ENCODE measurements at regions not wholly inside any gene's neighbourhood (a gene's known extent, or its start where the extent isn't known, plus 50 kb on each side); places are given as distances from the start of the nearest gene placed in this dataset.

DNA sequence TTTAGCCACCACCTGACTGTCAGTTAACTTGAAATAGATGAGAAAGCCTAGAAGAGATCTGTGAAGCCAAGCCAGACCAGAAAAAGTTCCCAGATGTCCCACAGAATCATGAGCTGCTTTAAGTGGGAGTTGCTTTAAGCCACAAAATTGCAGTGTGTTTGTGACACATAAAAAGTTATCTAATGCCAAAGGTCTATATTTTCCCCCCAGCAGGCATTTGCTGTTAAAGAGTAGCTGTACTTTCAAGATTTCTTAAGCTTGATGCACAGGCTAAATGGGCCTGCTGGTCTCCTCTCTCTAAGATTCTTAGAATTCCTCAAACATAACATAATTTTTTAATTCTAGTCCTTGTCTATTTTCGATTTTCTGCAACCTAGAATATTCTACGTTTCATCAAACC lies 825.7 kb downstream of the FAM181B start:
- WGBS (ENCODE audit: low lambda C conversion rate, missing lambda C conversion rate): 57% methylated on average over 2 of the region's 2 CpGs

GRCh38 chr11:81899156-81899555 lies 834.5 kb downstream of the FAM181B start:
- Histone ChIP-seq H3K4me2 (no peak overlapping the region), H3K4me1 (ENCODE audit: insufficient read depth) (no peaks in the 10 kb centered on the region), H3K9me2 (replicated peaks; ENCODE audit: insufficient read depth) (no peaks in the 10 kb centered on the region), H3K36me3 (replicated peaks; ENCODE audit: insufficient read depth, low read depth) (no peaks in the 10 kb centered on the region), H3K9me3 (ENCODE audit: low read depth) (no peaks in the 10 kb centered on the region), H2AFZ (no peak overlapping the region), H3K27ac (no peak overlapping the region), H3K27me3 (no peaks in the 10 kb centered on the region), H4K20me1 (ENCODE audit: insufficient read depth, poor library complexity, severe bottlenecking) (no peaks in the 10 kb centered on the region), H3K4me3 (no peak overlapping the region), H3K79me2 (no peaks in the 10 kb centered on the region)
- no peak for TF ChIP-seq EZH2phosphoT487 (IDR thresholded peaks at IDR 0.05; ENCODE audit: low read depth, severe bottlenecking, unreplicated experiment)
- no peak for TF ChIP-seq CTCF (IDR thresholded peaks at IDR 0.05; ENCODE audit: poor library complexity)
- TF ChIP-seq EZH2 (IDR thresholded peaks at IDR 0.05; ENCODE audit: borderline replicate concordance): no peak
- WGBS (ENCODE audit: low lambda C conversion rate, missing lambda C conversion rate): 89% methylated on average over 1 of the region's 1 CpG
- no peak for DNase-seq (ENCODE audit: low spot score)

More for the DNA sequence above, 825.7 kb downstream of the FAM181B start:
- no peak for DNase-seq (ENCODE audit: low spot score)
- Histone ChIP-seq H3K36me3 (replicated peaks; ENCODE audit: insufficient read depth, low read depth) (no peaks in the 10 kb centered on the region), H3K9me3 (ENCODE audit: low read depth) (no peaks in the 10 kb centered on the region), H3K27ac (no peak overlapping the region), H4K20me1 (ENCODE audit: insufficient read depth, poor library complexity, severe bottlenecking) (no peaks in the 10 kb centered on the region), H2AFZ (no peak overlapping the region), H3K9me2 (replicated peaks; ENCODE audit: insufficient read depth) (no peaks in the 10 kb centered on the region), H3K27me3 (no peaks in the 10 kb centered on the region), H3K4me1 (ENCODE audit: insufficient read depth) (no peaks in the 10 kb centered on the region), H3K4me2 (no peak overlapping the region), H3K4me3 (no peak overlapping the region), H3K79me2 (no peaks in the 10 kb centered on the region)
- TF ChIP-seq EZH2 (IDR thresholded peaks at IDR 0.05; ENCODE audit: borderline replicate concordance) (no peak), CTCF (IDR thresholded peaks at IDR 0.05; ENCODE audit: poor library complexity) (no peak), EZH2phosphoT487 (IDR thresholded peaks at IDR 0.05; ENCODE audit: low read depth, severe bottlenecking, unreplicated experiment) (no peak)

DNA sequence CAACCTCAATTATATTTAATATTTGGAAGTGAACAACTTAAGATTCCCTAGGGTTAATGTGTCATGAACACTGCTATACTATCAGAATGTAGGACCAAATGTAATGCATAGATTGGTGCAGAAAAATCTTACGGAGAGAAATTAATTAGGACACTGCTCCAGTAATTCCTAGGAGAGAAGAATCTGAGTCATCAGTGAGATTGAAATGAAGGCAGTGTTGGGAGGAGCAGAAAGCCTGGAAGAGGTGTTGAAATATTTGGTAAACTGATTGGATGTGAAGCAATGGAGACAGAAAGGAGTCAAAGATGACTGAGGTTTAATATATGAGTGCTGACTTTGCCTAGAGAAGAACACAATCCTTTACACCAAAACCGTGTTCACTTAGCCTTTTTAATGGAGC lies 836.0 kb downstream of the FAM181B start:
- no peak overlapping the region for H3K4me3 ChIP-seq
- no peak overlapping the region for H3K27ac ChIP-seq
- no peaks in the 10 kb centered on the region for H3K9me3 ChIP-seq (ENCODE audit: low read depth)
- H3K9me2 ChIP-seq (replicated peaks; ENCODE audit: insufficient read depth): no peaks in the 10 kb centered on the region
- H3K36me3 ChIP-seq (replicated peaks; ENCODE audit: insufficient read depth, low read depth): no peaks in the 10 kb centered on the region
- H2AFZ ChIP-seq: no peak overlapping the region
- no peaks in the 10 kb centered on the region for H3K27me3 ChIP-seq
- H3K4me1 ChIP-seq (ENCODE audit: insufficient read depth): no peaks in the 10 kb centered on the region
- no peaks in the 10 kb centered on the region for H3K79me2 ChIP-seq
- no peak overlapping the region for H3K4me2 ChIP-seq
- no peak for DNase-seq (ENCODE audit: low spot score)
- TF ChIP-seq EZH2phosphoT487 (IDR thresholded peaks at IDR 0.05; ENCODE audit: low read depth, severe bottlenecking, unreplicated experiment) (no peak), EZH2 (IDR thresholded peaks at IDR 0.05; ENCODE audit: borderline replicate concordance) (no peak), CTCF (IDR thresholded peaks at IDR 0.05; ENCODE audit: poor library complexity) (no peak)
- H4K20me1 ChIP-seq (ENCODE audit: insufficient read depth, poor library complexity, severe bottlenecking): no peaks in the 10 kb centered on the region
- 98% methylated on average over 2 of the region's 2 CpGs for WGBS (ENCODE audit: low lambda C conversion rate, missing lambda C conversion rate)

GRCh38 chr11:81895258-81895657 lies 838.4 kb downstream of the FAM181B start:
- Histone ChIP-seq H3K27me3 (no peaks in the 10 kb centered on the region), H2AFZ (no peak overlapping the region), H3K4me3 (no peak overlapping the region), H3K79me2 (no peaks in the 10 kb centered on the region), H4K20me1 (ENCODE audit: insufficient read depth, poor library complexity, severe bottlenecking) (no peaks in the 10 kb centered on the region), H3K27ac (no peak overlapping the region), H3K4me1 (ENCODE audit: insufficient read depth) (no peaks in the 10 kb centered on the region), H3K36me3 (replicated peaks; ENCODE audit: insufficient read depth, low read depth) (no peaks in the 10 kb centered on the region), H3K9me3 (ENCODE audit: low read depth) (no peaks in the 10 kb centered on the region), H3K4me2 (no peak overlapping the region), H3K9me2 (replicated peaks; ENCODE audit: insufficient read depth) (no peaks in the 10 kb centered on the region)
- TF ChIP-seq EZH2 (IDR thresholded peaks at IDR 0.05; ENCODE audit: borderline replicate concordance) (no peak), CTCF (IDR thresholded peaks at IDR 0.05; ENCODE audit: poor library complexity) (no peak), EZH2phosphoT487 (IDR thresholded peaks at IDR 0.05; ENCODE audit: low read depth, severe bottlenecking, unreplicated experiment) (no peak)
- 77% methylated on average over 3 of the region's 3 CpGs for WGBS (ENCODE audit: low lambda C conversion rate, missing lambda C conversion rate)
- DNase-seq (ENCODE audit: low spot score): no peak
